SK-N-SH treated with all-trans-retinoic acid at 6 μM for 48 hours (cell line): ENCODE measurements at regions not wholly inside any gene's neighbourhood (a gene's known extent, or its start where the extent isn't known, plus 50 kb on each side); places are given as distances from the start of the nearest gene placed in this dataset.
"Not testable (repeated sequence)": the region's sequence is repeated elsewhere in the genome, so short reads cannot be mapped to it uniquely, and the experiment has no call there.

Experiments used
- ATAC-seq: fragments of 200-7000 bp; cut with Tn5 transposase; 3 replicates; pipeline ENCODE4 v1.9.1; 2020; ENCODE audit warnings: mild to moderate bottlenecking, moderate library complexity
- ARNTL ChIP-seq: fragments of 450-650 bp; formaldehyde crosslinking; IDR thresholded peaks from 2 replicates; pipeline ENCODE4 v1.5.0; 2020; ENCODE audit warnings: low read depth, mild to moderate bottlenecking, moderate library complexity, borderline replicate concordance
- BACH2 ChIP-seq: fragments of 250-450 bp; sonication (Bioruptor Pico); IDR thresholded peaks from 2 replicates; pipeline ENCODE4 v1.9.0; 2021; ENCODE audit warnings: mild to moderate bottlenecking, borderline replicate concordance
- CSDC2 ChIP-seq: fragments of 250-450 bp; sonication (Bioruptor Pico); IDR thresholded peaks from 2 replicates; pipeline ENCODE4 v1.5.0; 2020; ENCODE audit warnings: mild to moderate bottlenecking, moderate library complexity
- ESRRG ChIP-seq: fragments of 250-450 bp; sonication (Bioruptor Pico); IDR thresholded peaks from 2 replicates; pipeline ENCODE4 v1.6.1; 2021; ENCODE audit warnings: mild to moderate bottlenecking
- GLIS3 ChIP-seq: fragments of 250-450 bp; sonication (Bioruptor Pico); IDR thresholded peaks from 2 replicates; pipeline ENCODE4 v1.5.0; 2020; ENCODE audit warnings: mild to moderate bottlenecking, moderate library complexity
- ISL1 ChIP-seq: fragments of 250-450 bp; sonication (Bioruptor Pico); IDR thresholded peaks from 2 replicates; pipeline ENCODE4 v2.1.2; 2022; ENCODE audit warnings: mild to moderate bottlenecking, moderate library complexity
- PPARA ChIP-seq: fragments of 250-450 bp; sonication (Bioruptor Pico); IDR thresholded peaks from 2 replicates; pipeline ENCODE4 v1.5.0; 2020; ENCODE audit warnings: mild to moderate bottlenecking, borderline replicate concordance
- RARB ChIP-seq: fragments of 250-450 bp; sonication (Bioruptor Pico); IDR thresholded peaks from 2 replicates; pipeline ENCODE4 v1.8.0; 2021; ENCODE audit warnings: mild to moderate bottlenecking, moderate library complexity
- SNAI2 ChIP-seq: fragments of 250-450 bp; sonication (Bioruptor Pico); IDR thresholded peaks from 2 replicates; pipeline ENCODE4 v1.5.0; 2020; ENCODE audit warnings: mild to moderate bottlenecking, moderate library complexity
- TCF4 ChIP-seq: fragments of 250-450 bp; sonication (Bioruptor Pico); IDR thresholded peaks from 2 replicates; pipeline ENCODE4 v1.8.0; 2021; ENCODE audit warnings: mild to moderate bottlenecking, moderate library complexity, borderline replicate concordance
- TOX ChIP-seq: fragments of 250-450 bp; sonication (Bioruptor Pico); IDR thresholded peaks from 2 replicates; pipeline ENCODE4 v1.8.0; 2021; ENCODE audit warnings: mild to moderate bottlenecking, moderate library complexity, borderline replicate concordance
- ZC3H10 ChIP-seq: fragments of 250-450 bp; sonication (Bioruptor Pico); IDR thresholded peaks from 2 replicates; pipeline ENCODE4 v1.5.1; 2021; ENCODE audit warnings: mild to moderate bottlenecking, moderate library complexity
- ZFP3 ChIP-seq: fragments of 250-450 bp; sonication (Bioruptor Pico); IDR thresholded peaks from 2 replicates; pipeline ENCODE4 v1.5.0; 2020; ENCODE audit warnings: mild to moderate bottlenecking, moderate library complexity
- ZFP30 ChIP-seq: fragments of 450-650 bp; formaldehyde crosslinking; IDR thresholded peaks from 2 replicates; pipeline ENCODE4 v1.5.0; 2022; ENCODE audit warnings: mild to moderate bottlenecking, moderate library complexity
- ZNF565 ChIP-seq: fragments of 450-650 bp; formaldehyde crosslinking; conservative IDR thresholded peaks from 2 replicates; pipeline ENCODE4 v1.5.0; 2020; ENCODE audit warnings: low read depth, mild to moderate bottlenecking, moderate library complexity
- ZNF70 ChIP-seq: fragments of 450-650 bp; formaldehyde crosslinking; IDR thresholded peaks from 2 replicates; pipeline ENCODE4 v1.5.0; 2020; ENCODE audit warnings: mild to moderate bottlenecking, moderate library complexity
- ZNF8 ChIP-seq: fragments of 450-650 bp; formaldehyde crosslinking; IDR thresholded peaks from 2 replicates; pipeline ENCODE4 v1.5.0; 2020; ENCODE audit warnings: mild to moderate bottlenecking, moderate library complexity
- TF ChIP-seq, protein P1 (sequence below): fragments of 250-450 bp; sonication (Bioruptor Pico); IDR thresholded peaks from 2 replicates; pipeline ENCODE4 v1.5.1; 2020; ENCODE audit warnings: low read depth, mild to moderate bottlenecking, moderate library complexity
- TF ChIP-seq, protein P2 (sequence below): fragments of 250-450 bp; sonication (Bioruptor Pico); IDR thresholded peaks from 2 replicates; pipeline ENCODE4 v1.8.0; 2021; ENCODE audit warnings: low read depth, mild to moderate bottlenecking, moderate library complexity, borderline replicate concordance
- TF ChIP-seq, protein P3 (sequence below): fragments of 250-450 bp; sonication (Bioruptor Pico); IDR thresholded peaks from 2 replicates; pipeline ENCODE4 v1.5.0; 2020; ENCODE audit warnings: mild to moderate bottlenecking, moderate library complexity
- TF ChIP-seq, protein P4 (sequence below): fragments of 250-450 bp; sonication (Bioruptor Pico); IDR thresholded peaks from 2 replicates; pipeline ENCODE4 v1.5.1; 2021; ENCODE audit warnings: mild to moderate bottlenecking, moderate library complexity

DNA sequence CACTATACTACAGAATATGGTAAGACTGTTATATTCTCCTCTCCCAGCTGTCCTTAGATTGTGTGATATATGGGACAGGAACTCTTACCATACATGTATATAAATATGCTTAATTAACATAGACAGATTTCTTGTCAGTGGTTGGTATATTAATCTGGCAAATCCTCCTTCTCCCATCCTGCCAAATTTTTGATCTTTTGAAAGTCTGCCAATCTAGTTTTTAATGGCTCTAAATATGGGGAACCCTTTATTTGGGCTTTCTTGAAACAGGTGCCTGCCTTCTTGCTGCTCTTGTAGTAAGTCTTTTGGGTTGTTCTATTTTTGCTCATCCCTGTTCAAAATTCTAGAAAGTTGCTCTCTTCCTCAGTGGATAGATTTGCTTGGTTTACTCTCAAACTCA lies 63.5 kb downstream of the SPATA31D1 start:
- ATAC-seq: no peak
- TF ChIP-seq, protein P1, sequence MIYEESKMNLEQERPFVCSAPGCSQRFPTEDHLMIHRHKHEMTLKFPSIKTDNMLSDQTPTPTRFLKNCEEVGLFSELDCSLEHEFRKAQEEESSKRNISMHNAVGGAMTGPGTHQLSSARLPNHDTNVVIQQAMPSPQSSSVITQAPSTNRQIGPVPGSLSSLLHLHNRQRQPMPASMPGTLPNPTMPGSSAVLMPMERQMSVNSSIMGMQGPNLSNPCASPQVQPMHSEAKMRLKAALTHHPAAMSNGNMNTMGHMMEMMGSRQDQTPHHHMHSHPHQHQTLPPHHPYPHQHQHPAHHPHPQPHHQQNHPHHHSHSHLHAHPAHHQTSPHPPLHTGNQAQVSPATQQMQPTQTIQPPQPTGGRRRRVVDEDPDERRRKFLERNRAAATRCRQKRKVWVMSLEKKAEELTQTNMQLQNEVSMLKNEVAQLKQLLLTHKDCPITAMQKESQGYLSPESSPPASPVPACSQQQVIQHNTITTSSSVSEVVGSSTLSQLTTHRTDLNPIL (CRISPR knock-in tag): no peak
- TF ChIP-seq, protein P2, sequence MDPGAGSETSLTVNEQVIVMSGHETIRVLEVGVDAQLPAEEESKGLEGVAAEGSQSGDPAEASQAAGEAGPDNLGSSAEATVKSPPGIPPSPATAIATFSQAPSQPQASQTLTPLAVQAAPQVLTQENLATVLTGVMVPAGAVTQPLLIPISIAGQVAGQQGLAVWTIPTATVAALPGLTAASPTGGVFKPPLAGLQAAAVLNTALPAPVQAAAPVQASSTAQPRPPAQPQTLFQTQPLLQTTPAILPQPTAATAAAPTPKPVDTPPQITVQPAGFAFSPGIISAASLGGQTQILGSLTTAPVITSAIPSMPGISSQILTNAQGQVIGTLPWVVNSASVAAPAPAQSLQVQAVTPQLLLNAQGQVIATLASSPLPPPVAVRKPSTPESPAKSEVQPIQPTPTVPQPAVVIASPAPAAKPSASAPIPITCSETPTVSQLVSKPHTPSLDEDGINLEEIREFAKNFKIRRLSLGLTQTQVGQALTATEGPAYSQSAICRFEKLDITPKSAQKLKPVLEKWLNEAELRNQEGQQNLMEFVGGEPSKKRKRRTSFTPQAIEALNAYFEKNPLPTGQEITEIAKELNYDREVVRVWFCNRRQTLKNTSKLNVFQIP: no peak
- TF ChIP-seq, protein P3, sequence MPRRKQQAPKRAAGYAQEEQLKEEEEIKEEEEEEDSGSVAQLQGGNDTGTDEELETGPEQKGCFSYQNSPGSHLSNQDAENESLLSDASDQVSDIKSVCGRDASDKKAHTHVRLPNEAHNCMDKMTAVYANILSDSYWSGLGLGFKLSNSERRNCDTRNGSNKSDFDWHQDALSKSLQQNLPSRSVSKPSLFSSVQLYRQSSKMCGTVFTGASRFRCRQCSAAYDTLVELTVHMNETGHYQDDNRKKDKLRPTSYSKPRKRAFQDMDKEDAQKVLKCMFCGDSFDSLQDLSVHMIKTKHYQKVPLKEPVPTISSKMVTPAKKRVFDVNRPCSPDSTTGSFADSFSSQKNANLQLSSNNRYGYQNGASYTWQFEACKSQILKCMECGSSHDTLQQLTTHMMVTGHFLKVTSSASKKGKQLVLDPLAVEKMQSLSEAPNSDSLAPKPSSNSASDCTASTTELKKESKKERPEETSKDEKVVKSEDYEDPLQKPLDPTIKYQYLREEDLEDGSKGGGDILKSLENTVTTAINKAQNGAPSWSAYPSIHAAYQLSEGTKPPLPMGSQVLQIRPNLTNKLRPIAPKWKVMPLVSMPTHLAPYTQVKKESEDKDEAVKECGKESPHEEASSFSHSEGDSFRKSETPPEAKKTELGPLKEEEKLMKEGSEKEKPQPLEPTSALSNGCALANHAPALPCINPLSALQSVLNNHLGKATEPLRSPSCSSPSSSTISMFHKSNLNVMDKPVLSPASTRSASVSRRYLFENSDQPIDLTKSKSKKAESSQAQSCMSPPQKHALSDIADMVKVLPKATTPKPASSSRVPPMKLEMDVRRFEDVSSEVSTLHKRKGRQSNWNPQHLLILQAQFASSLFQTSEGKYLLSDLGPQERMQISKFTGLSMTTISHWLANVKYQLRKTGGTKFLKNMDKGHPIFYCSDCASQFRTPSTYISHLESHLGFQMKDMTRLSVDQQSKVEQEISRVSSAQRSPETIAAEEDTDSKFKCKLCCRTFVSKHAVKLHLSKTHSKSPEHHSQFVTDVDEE (CRISPR knock-in tag): no peak
- TF ChIP-seq ISL1 (CRISPR knock-in tag): no peak
- no peak for TF ChIP-seq RARB
- TF ChIP-seq ZNF565: no peak
- TF ChIP-seq BACH2 (CRISPR knock-in tag): no peak
- TF ChIP-seq TOX (CRISPR knock-in tag): no peak
- TF ChIP-seq ESRRG (CRISPR knock-in tag): no peak
- TF ChIP-seq CSDC2 (CRISPR knock-in tag): no peak
- TF ChIP-seq GLIS3: no peak
- no peak for TF ChIP-seq ZFP3 (CRISPR knock-in tag)
- no peak for TF ChIP-seq ARNTL
- TF ChIP-seq SNAI2 (CRISPR knock-in tag): no peak
- no peak for TF ChIP-seq ZNF8

DNA sequence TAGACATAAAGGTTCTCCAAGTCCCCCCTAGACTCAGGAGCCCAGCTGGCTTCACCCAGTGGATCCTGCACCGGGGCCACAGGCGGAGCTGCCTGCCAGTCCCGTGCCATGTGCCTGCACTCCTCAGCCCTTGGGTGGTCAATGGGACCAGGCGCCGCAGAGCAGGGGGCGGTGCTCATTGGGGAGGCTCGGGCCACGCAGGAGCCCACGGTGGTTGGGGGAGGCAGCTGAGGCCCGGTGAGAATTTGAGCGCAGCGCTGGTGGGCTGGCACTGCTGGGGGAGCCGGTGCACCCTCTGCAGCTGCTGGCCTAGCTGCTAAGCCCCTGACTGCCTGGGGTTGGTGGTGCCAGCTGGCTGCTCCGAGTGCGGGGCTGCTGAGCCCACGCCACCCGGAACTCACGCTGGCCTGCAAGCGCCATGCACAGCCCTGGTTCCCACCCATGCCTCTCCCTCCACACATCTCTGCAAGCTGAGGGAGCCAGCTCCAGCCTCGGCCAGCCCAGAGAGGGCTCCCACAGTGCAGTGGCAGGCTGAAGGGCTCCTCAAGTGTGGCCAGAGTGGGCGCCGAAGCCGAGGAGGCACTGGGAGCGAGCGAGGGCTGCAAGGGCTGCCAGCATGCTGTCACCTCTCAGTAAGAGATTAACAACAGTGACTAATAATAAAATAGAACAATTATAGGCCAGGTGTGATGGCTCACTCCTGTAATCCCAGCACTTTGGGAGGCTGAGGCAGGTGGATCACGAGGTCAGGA lies 65.9 kb downstream of the SPATA31D1 start:
- no peak for ATAC-seq
- no peak for TF ChIP-seq ESRRG (CRISPR knock-in tag)
- TF ChIP-seq PPARA: no peak
- TF ChIP-seq TCF4 (CRISPR knock-in tag): no peak
- no peak for TF ChIP-seq ZFP30 (CRISPR knock-in tag)
- no peak for TF ChIP-seq ZC3H10 (CRISPR knock-in tag)
- TF ChIP-seq, protein P1 (CRISPR knock-in tag): no peak
- TF ChIP-seq ZNF70 (CRISPR knock-in tag): no peak
- TF ChIP-seq, protein P2: no peak
- TF ChIP-seq, protein P4, sequence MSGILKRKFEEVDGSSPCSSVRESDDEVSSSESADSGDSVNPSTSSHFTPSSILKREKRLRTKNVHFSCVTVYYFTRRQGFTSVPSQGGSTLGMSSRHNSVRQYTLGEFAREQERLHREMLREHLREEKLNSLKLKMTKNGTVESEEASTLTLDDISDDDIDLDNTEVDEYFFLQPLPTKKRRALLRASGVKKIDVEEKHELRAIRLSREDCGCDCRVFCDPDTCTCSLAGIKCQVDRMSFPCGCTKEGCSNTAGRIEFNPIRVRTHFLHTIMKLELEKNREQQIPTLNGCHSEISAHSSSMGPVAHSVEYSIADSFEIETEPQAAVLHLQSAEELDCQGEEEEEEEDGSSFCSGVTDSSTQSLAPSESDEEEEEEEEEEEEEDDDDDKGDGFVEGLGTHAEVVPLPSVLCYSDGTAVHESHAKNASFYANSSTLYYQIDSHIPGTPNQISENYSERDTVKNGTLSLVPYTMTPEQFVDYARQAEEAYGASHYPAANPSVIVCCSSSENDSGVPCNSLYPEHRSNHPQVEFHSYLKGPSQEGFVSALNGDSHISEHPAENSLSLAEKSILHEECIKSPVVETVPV (CRISPR knock-in tag): no peak
- no peak for TF ChIP-seq BACH2 (CRISPR knock-in tag)
- no peak for TF ChIP-seq ARNTL
- TF ChIP-seq, all 23 proteins: peak for 0

DNA sequence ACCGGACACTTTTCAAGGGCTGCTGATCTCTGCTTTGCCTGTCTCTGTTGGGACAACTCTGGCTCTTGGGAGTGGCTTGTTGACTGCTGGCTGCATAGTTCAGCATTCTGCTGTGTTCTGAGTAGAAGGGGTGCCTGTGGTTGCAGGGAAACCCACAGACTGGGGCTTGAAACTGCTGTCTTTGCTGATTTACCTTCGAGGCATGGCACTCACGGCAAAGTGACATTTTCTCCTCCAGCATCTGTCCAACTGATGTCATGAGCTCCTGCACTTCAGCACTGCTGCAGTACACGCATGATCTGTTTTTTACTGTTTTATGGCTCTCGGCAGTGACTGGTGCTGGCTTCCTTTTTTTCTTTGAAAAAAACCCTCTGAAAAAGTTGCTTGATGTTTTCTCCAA lies 69.2 kb downstream of the SPATA31D1 start:
- no peak for TF ChIP-seq PPARA
- no peak for TF ChIP-seq SNAI2 (CRISPR knock-in tag)
- TF ChIP-seq, protein P2: no peak
- TF ChIP-seq ZFP3 (CRISPR knock-in tag): no peak
- TF ChIP-seq ZC3H10 (CRISPR knock-in tag): no peak
- ATAC-seq: no peak

DNA sequence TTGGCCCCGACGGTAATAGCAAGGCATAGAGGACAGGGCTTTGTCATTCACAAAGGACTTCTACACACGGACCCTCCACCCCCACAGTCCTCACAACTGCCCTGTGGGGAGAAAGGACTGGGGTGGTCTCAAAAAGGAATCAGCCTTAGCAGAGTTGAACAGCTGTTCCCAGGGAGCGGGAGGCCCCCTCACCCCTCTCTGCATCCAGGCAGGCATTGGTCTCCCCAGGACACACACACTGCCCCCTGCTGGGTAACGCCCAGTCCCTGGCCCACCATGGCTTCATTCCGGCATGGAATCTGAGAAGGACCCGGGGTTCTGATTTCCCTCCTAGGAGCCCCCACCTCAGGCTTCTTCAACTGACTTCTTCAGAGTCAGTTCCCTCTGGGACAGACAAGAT lies 73.2 kb downstream of the SPATA31D1 start:
- not testable (repeated sequence) for ATAC-seq
